M059J (cell line): ENCODE measurements at regions not wholly inside any gene's neighbourhood (a gene's known extent, or its start where the extent isn't known, plus 50 kb on each side); places are given as distances from the start of the nearest gene placed in this dataset.
"Not testable (repeated sequence)": the region's sequence is repeated elsewhere in the genome, so short reads cannot be mapped to it uniquely, and the experiment has no call there.

Experiments used
- DNase-seq: peaks from one replicate; pipeline ENCODE4 v3.0.0-alpha.2; 2012; ENCODE audit warnings: low read depth

DNA sequence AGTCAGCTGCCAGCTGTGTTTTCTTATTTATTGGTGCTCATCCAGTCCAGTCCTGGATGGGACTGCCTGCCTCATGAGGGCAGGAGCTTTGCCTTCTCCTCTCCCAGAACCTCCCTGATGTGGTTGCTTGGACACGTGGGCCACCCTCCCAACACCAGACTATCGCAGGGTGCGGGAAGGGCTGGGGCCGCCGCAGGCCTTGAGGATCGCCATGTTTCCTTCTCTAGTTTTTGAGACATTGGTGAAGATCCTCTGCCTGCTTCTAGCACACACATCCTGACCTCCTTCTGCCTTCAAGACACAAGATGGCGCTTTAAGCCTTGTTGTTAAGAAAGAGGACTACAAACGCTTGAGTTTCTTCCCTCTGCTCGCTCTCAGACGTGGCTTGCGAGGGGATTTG lies 2937.0 kb downstream of the RPIA start:
- DNase-seq, result not testable (repeated sequence)

DNA sequence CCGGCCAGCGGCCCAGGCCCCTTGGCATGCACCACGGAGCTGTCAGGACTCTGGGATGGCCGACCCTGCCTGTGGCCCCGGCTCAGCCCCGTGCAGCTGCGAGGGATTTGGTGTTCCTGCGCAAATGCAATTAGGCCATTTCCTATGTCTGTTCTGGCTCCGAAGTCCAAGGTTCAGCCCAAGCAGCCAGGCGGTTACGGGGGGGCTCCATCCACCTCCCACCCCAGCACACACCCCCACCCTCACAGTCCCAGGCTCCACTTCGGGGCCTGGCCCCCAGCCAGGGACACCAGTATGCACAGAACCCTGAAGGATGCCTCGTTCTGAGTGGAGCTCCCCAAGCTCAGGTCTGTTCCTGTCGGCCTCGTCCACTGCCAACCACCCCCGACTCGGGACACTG lies 2965.7 kb downstream of the RPIA start:
- DNase-seq, result not testable (repeated sequence)

GRCh38 chr2:91658336-91658735 lies 2966.9 kb downstream of the RPIA start:
- not testable (repeated sequence) for DNase-seq

DNA sequence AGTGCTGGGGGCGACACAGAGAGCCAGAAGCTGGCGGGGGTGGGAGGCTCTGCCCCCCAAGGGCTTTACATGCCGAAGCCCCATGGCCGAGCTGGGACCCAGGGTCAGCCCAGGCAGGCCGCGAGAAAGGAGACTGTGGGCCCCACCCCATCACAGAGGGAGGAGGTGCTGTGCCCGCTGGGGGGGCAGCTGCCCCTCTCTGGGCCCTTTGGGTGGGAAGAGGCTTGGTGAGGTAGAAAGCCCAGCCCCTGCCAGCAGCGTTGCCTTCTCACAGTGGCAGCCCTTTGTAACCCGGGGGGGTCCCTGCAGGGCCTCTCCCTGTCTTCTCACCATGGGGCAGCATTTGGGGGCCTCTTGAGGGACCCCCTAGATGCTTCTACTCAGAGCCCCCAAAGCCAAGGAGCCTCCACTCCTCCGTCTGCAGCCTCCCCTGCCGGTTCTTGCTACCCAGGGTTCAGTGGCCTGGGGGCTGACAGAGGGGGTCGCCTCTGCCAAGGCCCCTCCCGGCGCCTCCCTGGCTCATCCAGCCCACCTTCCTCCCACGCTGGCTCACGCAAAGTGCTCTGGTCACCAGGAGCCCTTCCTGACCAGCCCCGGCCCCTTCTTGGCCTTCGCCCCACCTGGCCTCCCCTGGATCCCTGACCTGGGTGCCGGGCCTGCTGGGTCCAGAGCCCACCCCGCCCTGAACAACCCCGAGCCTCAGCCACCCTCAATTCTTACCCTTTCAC lies 2967.9 kb downstream of the RPIA start:
- DNase-seq, result not testable (repeated sequence)

DNA sequence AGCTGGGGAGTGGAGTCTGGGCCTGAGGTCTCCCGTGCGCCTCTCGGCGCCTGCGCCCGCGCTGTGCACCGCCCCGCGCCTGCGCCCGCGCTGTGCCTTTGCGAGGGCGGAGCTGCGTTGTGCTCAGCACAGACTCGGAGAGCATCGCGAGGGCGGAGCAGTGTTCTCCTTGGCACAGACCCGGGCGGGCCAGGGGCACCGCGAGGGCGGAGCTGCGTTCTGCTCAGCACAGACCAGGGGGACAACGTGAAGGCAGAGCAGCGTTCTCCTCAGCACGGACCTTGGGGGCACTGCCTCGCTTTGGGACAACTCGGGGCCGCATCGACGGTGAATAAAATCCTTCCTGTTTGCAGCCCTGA lies 2968.4 kb downstream of the RPIA start:
- DNase-seq, result not testable (repeated sequence)

DNA sequence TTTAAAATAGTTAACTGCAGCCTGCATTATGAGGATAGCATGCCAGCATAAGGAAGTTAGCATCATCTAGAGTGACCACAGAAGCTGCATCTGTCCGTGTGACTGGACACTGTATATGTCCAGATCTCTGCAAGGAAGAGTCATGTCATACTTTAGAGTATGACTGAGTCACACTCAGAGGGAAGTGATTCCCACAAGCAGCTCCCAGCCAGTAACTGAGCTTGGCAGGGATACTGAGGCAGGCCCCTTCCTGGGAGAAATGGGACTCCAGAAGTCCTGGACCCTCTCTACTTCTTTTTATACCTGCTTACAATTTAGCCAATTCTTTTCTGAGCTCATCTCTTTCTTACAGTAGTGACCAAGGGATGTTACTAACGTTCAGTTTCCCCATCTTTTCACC lies 2975.9 kb downstream of the RPIA start:
- DNase-seq, result peak; percentile 4

DNA sequence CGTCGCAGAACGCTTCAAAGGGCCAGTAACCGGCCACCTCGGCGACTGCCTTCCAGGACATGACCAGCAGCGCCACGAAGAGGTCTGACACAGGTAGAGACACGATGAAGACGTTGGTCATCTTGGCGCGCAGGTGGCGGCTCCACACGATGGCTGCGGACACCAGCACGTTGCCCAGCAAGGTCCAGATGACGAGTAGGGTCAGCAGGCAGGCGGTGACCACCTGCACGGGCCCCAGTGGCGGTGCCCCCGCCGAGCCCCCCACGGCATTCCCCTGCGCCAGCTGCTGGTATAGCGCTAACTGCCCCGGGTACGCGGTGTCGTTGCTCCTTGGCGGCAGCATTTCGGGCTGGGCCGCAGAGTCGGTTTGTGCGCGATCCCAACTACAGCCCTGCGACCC lies 2994.1 kb downstream of the RPIA start:
- not testable (repeated sequence) for DNase-seq

- not testable (repeated sequence) for DNase-seq
These were observed 2994.6 kb downstream of the RPIA start for GRCh38 chr2:91686046-91686445.
